ENCODE measurements at regions not wholly inside any gene's neighbourhood (a gene's known extent, or its start where the extent isn't known, plus 50 kb on each side); places are given as distances from the start of the nearest gene placed in this dataset.

DNA sequence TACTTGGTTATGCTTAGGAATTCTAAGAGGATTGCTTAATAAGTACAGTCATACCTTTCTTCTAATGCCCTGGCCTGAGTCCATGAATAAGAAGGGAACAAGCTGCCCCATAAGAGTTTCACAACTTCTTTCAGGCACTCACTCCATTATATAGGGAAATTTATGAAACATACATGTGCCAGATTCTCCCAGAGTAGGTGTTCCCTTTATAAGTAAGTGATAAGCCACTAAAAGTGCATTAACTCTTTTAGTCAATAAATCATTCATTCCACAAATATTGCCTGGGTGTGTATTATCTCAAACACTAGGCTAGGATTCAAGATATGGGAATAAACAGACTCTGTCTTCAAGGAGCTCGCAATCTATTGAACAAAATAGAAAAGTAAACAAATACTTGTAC lies 84.5 kb upstream of the RBBP8 start:
- peak; percentile 78 for DNase-seq (ENCODE audit: low read depth)

DNA sequence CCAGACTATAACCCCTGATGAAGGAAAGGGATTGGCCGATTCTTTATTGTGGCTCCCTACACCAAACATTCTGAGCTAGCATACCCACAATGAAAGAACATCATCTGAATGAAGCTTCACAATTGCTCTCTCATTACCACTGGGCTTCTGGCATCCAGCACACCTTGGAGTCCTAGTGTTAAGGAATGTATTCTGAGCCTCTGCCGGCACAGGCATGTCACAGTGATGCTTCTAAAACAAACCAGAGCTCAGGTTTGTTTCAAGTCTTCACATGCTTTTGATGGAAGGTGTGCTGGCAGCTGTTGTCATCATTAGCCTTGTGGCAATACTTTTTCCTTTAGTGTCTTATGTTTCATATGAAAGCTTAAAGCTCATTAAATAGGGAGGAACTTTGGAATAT lies 76.3 kb upstream of the RBBP8 start:
- no peak for DNase-seq (ENCODE audit: low read depth)

DNA sequence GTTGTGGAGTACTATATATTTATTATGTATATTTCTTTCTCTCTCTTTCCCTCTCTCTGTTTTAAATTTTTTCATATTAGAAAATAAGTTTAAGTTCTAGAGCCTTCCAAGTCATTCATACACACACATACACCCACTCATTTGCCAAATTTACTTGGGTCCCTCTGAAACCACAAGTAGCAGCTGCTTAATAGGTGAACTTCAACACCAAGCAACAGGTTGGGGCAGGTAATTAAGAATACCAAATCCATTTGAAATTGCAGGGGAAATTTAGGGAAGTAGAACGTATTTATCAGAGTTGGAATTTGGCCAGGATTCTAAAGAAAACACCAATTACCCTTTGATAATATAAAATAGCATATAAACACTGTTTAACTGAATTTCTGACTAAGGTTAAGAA lies 75.0 kb upstream of the RBBP8 start:
- no peak for DNase-seq (ENCODE audit: low read depth)

DNA sequence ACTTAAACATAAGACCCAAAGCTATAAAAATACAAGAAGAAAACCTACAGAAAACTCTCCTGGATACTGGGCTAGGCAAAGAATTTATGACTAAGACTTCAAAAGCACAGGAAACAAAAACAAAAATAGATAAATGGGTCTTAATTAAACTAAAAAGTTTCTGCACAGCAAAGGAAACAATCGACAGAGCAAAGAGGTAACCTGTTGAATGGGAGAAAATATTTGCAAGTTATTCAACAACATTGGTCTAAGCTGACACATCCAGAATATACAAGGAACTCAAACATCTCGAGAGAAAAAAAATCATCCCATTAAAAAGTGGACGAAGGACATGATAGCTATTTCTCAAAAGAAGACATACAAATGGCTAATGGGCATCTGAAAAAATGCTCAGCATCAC lies 72.3 kb upstream of the RBBP8 start:
- DNase-seq (ENCODE audit: low read depth) = no peak

DNA sequence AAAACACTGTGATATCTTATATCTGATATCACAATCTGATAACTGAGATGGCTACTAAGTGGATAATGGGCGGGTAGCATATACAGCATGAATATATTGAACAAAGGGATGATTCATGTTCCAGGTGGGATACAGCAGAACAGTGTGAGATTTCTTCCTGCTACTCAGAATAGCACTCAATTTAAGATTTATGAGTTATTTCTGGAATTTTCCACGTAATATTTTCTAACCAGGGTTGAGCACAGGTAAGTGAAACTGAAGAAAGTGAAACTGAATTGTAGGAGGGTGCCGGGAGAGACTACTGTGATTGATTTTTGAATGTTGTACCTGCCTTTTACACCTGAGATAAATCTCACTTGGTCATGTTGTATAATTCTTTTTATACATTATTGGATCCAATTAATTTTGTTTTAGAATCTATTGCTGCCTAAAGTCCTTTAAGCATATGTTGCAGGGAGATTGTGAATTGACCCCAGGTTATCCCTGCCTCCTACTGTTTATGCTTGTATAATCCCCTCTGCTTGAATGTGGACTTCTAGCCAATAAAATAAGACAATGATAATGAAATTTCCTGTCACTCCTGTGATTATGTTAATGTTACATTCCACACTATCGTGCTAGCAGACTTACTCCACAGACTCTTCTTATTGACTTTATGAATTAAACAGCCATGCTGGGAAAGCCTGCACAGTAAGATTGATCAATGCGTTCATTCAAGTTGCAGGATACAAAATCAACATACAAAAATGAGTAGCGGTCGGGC lies 67.6 kb upstream of the RBBP8 start:
- no peak for DNase-seq (ENCODE audit: low read depth)

DNA sequence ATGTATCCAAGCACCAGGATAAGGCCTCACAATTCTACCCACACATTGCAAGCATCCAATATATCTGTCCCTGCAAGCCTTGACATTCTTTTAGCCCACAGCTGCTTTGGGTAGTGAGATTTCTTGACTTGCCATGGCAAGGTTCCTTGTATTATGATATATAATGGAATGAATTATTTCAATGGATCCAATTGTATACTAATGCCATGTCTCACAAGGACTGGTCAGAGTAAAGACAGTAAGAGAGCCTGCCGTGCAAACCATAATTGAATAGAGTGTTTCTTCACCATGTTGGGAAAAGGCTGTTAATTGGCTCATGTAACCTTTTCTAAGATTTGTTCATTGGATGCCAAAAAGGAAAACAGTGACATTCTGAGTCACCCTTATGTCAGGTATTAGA lies 64.3 kb upstream of the RBBP8 start:
- no peak for DNase-seq (ENCODE audit: low read depth)

DNA sequence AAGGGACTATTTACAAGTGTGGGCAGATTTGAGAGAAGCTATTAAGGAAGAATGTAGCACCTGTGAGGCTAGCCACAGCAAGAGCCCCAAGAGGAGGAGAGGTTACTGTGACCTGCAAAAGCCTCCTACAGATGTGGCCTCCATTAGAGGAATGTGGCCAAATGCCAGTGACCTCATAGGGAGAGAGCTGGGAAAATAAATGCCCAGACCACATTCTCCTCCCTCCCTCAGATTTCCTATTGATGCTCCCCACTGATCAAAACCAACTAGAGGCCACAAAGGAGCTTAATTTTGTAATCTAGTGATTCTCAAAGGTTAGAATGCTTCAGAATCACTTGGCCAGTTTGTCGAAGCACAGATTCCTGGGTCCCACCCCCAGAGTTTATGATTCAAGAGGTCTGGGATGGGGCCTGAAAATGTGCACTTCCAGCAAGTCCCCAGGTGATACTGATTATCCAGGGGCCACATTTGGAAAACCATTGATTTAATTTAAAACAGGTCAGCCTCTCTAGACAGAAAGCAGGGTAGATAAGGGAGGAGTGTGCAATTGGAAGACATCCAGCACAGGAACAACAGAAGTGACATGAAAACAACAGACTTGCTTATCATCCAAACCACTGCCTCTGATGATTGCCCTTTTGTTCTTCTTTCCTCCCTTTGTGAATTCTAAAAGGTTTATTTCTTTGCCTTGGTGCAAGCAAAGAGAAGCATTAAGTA lies 61.2 kb upstream of the RBBP8 start:
- no peak for DNase-seq (ENCODE audit: low read depth)

DNA sequence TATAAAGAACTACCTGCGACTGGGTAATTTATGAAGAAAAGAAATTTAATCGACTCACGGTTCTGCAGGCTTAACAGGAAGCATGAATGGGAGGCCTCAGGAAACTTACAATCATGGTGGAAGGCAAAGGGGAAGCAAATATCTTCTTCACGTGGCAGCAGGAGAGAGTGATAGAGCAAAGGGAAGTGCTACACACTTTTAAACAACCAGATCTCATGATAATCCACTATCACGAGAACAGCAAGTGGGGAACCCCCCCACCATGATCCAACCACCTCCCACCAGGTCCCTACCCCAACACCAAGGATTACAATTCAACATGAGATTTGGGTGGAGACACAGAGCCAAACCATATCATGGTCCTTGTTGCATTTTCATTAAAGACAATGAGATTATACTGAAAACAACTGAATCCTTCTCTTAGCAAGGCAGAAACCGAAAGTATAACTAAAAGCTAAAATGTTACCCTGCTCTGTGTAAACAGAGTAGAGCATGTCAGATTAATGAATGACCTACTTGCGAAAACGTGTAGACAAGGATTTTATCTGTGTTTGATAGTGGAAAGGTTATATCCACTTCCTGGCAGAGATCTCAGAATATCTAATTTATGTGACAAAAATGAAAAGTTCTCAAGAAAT lies 60.1 kb upstream of the RBBP8 start:
- no peak for DNase-seq (ENCODE audit: low read depth)

DNA sequence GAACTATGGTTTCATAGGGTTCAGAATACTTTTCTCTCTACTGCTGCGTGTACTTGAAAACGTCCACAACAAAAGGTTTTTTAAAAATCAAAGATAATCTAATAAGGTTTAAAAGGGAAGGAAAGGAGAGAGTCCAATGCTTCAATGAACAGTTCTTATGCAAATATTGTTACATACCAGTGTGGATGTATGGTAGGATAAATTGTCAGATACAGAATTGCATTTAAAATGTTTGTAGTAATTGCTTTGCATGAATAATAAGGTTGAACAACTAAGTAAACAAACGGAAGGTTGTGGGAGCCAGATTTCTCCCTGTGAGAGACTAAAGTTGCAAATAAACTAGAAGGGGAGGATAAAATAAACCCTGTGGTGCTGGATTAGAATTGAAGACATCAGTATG lies 53.8 kb upstream of the RBBP8 start:
- no peak for DNase-seq (ENCODE audit: low read depth)

DNA sequence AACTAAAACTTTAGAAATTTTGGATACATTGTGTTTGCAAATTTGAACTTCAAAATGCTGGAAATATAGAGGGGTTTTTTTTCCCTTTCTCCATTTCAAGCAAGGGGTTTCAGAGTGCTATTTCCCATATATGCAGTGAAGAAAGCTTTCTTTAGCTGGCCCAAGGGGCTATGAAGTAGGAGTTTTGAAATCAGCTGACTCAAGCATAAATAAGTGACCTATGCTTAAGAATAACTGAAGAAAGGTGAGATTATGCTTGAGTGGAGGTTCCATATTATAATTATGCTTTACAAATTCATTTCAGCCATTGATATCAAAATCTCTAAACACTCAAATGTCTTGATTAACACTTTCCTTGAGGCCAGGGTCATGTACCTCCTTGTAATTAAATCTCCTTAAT lies 51.0 kb upstream of the RBBP8 start:
- DNase-seq (ENCODE audit: low read depth) = no peak

DNA sequence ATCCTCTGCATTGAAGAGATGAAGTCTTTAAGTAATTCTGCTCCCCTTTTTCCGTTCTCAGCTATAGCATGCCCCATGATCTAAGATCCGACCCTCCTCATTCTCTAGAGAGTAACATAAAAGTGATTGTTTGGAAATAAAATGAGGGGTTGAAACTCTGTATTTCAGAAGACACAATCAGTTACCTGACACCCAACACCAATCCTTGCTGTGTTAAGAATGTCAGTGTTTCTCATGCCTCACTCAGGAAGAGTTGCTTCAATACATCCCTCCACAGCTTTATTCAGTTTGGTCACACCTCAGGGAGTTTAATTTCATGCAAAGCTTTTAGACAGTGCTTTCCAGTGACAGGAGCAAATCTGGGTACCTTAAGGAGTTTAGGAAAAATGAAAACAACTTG lies 49.9 kb upstream of the RBBP8 start:
- DNase-seq (ENCODE audit: low read depth) = no peak

Data from fibroblast of gingiva (primary cell).